GM23248 (cell line): ENCODE measurements at regions not wholly inside any gene's neighbourhood (a gene's known extent, or its start where the extent isn't known, plus 50 kb on each side); places are given as distances from the start of the nearest gene placed in this dataset.

Source experiments
- DNase-seq: peaks from one replicate; pipeline ENCODE4 v3.0.0-alpha.2; 2015
- H2AFZ ChIP-seq: fragments of 200-600 bp; sonication (generic); 2 replicates; pipeline ENCODE4 v1.6.1; 2016; ENCODE audit warnings: antibody characterized with exemption
- H3F3A ChIP-seq: fragments of 200-600 bp; sonication (generic); 2 replicates; pipeline ENCODE4 v1.6.1; 2016; ENCODE audit warnings: mild to moderate bottlenecking, antibody characterized with exemption, mixed run types; ENCODE audit not compliant: insufficient read depth
- H3K27ac ChIP-seq: fragments of 200-600 bp; sonication (generic); 2 replicates; pipeline ENCODE4 v1.5.1; 2016; ENCODE audit warnings: mild to moderate bottlenecking
- H3K27me3 ChIP-seq: fragments of 200-600 bp; sonication (generic); replicated peaks from 2 replicates; pipeline ENCODE4 v1.6.1; 2016; ENCODE audit warnings: mild to moderate bottlenecking; ENCODE audit not compliant: insufficient read depth
- H3K36me3 ChIP-seq: fragments of 200-600 bp; sonication (generic); 2 replicates; pipeline ENCODE4 v1.6.1; 2016; ENCODE audit warnings: low read depth, mild to moderate bottlenecking
- H3K4me1 ChIP-seq: fragments of 200-600 bp; sonication (generic); 2 replicates; pipeline ENCODE4 v1.6.1; 2016; ENCODE audit warnings: mild to moderate bottlenecking; ENCODE audit not compliant: insufficient read depth
- H3K4me2 ChIP-seq: fragments of 200-600 bp; sonication (generic); one replicate; pipeline ENCODE4 v1.6.1; 2016; ENCODE audit warnings: mild to moderate bottlenecking; ENCODE audit not compliant: unreplicated experiment
- H3K4me3 ChIP-seq: fragments of 200-600 bp; sonication (generic); 2 replicates; pipeline ENCODE4 v1.5.1; 2016; ENCODE audit warnings: mild to moderate bottlenecking
- H3K79me2 ChIP-seq: fragments of 200-600 bp; sonication (generic); 2 replicates; pipeline ENCODE4 v1.6.1; 2016; ENCODE audit warnings: mild to moderate bottlenecking; ENCODE audit not compliant: insufficient read depth
- H3K9ac ChIP-seq: fragments of 200-600 bp; sonication (generic); 2 replicates; pipeline ENCODE4 v1.6.1; 2016; ENCODE audit warnings: mild to moderate bottlenecking
- H3K9me2 ChIP-seq: fragments of 200-600 bp; sonication (generic); 2 replicates; pipeline ENCODE4 v1.6.1; 2016; ENCODE audit warnings: mixed run types, mild to moderate bottlenecking, moderate library complexity; ENCODE audit not compliant: insufficient read depth
- H3K9me3 ChIP-seq: fragments of 200-600 bp; sonication (generic); one replicate; pipeline ENCODE4 v1.6.1; 2017; ENCODE audit warnings: low read depth
- H4K20me1 ChIP-seq: fragments of 200-600 bp; sonication (generic); 2 replicates; pipeline ENCODE4 v1.6.0; 2016; ENCODE audit not compliant: insufficient read depth
- EZH2 ChIP-seq: fragments of 200-600 bp; sonication (generic); IDR thresholded peaks from 2 replicates; pipeline ENCODE4 v1.6.1; 2018; ENCODE audit warnings: antibody characterized with exemption, mild to moderate bottlenecking; ENCODE audit not compliant: insufficient read depth, poor library complexity, severe bottlenecking
- EZH2phosphoT487 ChIP-seq: fragments of 200-600 bp; sonication (generic); IDR thresholded peaks from 2 replicates; pipeline ENCODE4 v1.6.1; 2018; ENCODE audit warnings: antibody characterized with exemption, moderate library complexity, mild to moderate bottlenecking, low read depth; ENCODE audit not compliant: insufficient read depth
- WGBS, 2 experiments: methylation state at CpG; one replicate each; pipeline ENCODE4 v1.1.6; 2015 to 2017; ENCODE audit warnings: low lambda C conversion rate in 2 of 2, low coverage in 1 of 2; ENCODE audit errors: missing lambda C conversion rate in 2 of 2; 5-methylcytosine and 5-hydroxymethylcytosine counted together
- in situ Hi-C: fragments of 300-500 bp; cut with MboI; formaldehyde crosslinking; loops from 2 replicates; pipeline ENCODE4 v1.15.0; 2020

GRCh38 chr5:175788155-175788787 is 83.1 kb upstream of the CPLX2 start:
- no peak overlapping the region for H3K27ac ChIP-seq
- H4K20me1 ChIP-seq, result no peaks in the 10 kb centered on the region
- 0 out of 2 replicates have a peak, but pooled peaks cover 2% of the 10 kb centered on the region for H3K27me3 ChIP-seq
- no peaks in the 10 kb centered on the region for H3F3A ChIP-seq
- WGBS, 2 experiments, result 34 to 35% methylated on average over 8 to 9 of the region's 9 CpGs
- no peaks in the 10 kb centered on the region for H3K79me2 ChIP-seq
- no peaks in the 10 kb centered on the region for H3K9me2 ChIP-seq
- H2AFZ ChIP-seq, result no peak overlapping the region
- in situ Hi-C loops, result no loop called here
- no peak overlapping the region for H3K4me3 ChIP-seq
- no peak overlapping the region for H3K9ac ChIP-seq
- no peak overlapping the region for H3K4me2 ChIP-seq
- TF ChIP-seq EZH2phosphoT487 (no peak), EZH2 (no peak)
- H3K4me1 ChIP-seq, result no peaks in the 10 kb centered on the region
- H3K9me3 ChIP-seq, result no peaks in the 10 kb centered on the region
- no peak for DNase-seq
- no peaks in the 10 kb centered on the region for H3K36me3 ChIP-seq

GRCh38 chr5:175789670-175790069 is 81.7 kb upstream of the CPLX2 start:
- Histone ChIP-seq H3K9me2 (no peaks in the 10 kb centered on the region), H3K9ac (no peak overlapping the region), H3K9me3 (no peaks in the 10 kb centered on the region), H3K4me1 (no peaks in the 10 kb centered on the region), H3K27ac (no peak overlapping the region), H3K79me2 (no peaks in the 10 kb centered on the region), H4K20me1 (no peaks in the 10 kb centered on the region), H3F3A (no peaks in the 10 kb centered on the region), H2AFZ (no peak overlapping the region), H3K27me3 (0 out of 2 replicates have a peak, but pooled peaks cover 2% of the 10 kb centered on the region), H3K4me3 (no peak overlapping the region), H3K36me3 (no peaks in the 10 kb centered on the region), H3K4me2 (no peak overlapping the region)
- in situ Hi-C loops, result no loop called here
- no peak for DNase-seq
- TF ChIP-seq EZH2phosphoT487 (no peak), EZH2 (no peak)

- Histone ChIP-seq H2AFZ (no peak overlapping the region), H3K9me2 (no peaks in the 10 kb centered on the region)
Measured at GRCh38 chr5:175790796-175791195, 80.6 kb upstream of the CPLX2 start.

DNA sequence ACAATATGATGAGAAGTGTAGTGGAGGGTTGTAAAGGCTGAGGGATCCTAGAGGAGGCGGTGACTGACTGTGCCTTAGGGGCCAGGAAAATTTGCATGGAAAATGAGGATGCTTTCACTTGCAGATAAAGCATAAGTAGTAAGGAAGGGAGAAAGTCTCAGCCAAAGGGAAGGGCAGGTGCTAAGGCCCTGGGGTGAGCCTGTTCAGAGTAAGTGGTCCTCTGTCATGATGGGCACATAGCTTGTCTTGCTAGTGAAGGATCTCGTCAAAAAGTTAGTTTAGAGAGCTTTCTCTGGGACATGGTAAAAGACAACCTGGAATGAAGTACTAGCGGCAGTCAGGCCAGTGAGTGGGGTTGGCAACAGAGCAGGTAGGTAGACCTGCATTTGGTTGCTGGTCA is 75.4 kb upstream of the CPLX2 start:
- 0 out of 2 replicates have a peak, but pooled peaks cover 12% of the 10 kb centered on the region for H3K27me3 ChIP-seq
- TF ChIP-seq EZH2 (no peak), EZH2phosphoT487 (no peak)
- no peak overlapping the region for H3K27ac ChIP-seq
- H3K4me2 ChIP-seq, result no peak overlapping the region
- H3K36me3 ChIP-seq, result no peaks in the 10 kb centered on the region
- no peaks in the 10 kb centered on the region for H3F3A ChIP-seq
- no peak overlapping the region for H3K9ac ChIP-seq
- no peaks in the 10 kb centered on the region for H3K9me3 ChIP-seq
- H2AFZ ChIP-seq, result no peak overlapping the region
- H3K9me2 ChIP-seq, result no peaks in the 10 kb centered on the region
- no peak overlapping the region for H3K4me3 ChIP-seq
- no peak for DNase-seq
- no peaks in the 10 kb centered on the region for H4K20me1 ChIP-seq
- in situ Hi-C loops, result no loop called here
- 31 to 41% methylated on average over 3 of the region's 3 CpGs for WGBS, 2 experiments
- no peaks in the 10 kb centered on the region for H3K4me1 ChIP-seq
- no peaks in the 10 kb centered on the region for H3K79me2 ChIP-seq

More at GRCh38 chr5:175790796-175791195, 80.6 kb upstream of the CPLX2 start:
- no peak overlapping the region for H3K4me2 ChIP-seq
- H3K9ac ChIP-seq, result no peak overlapping the region
- in situ Hi-C loops, result no loop called here
- no peaks in the 10 kb centered on the region for H3K9me3 ChIP-seq
- H3K4me3 ChIP-seq, result no peak overlapping the region
- no peaks in the 10 kb centered on the region for H3K4me1 ChIP-seq
- H3K27ac ChIP-seq, result no peak overlapping the region
- WGBS, 2 experiments, result 13 to 18% methylated on average over 4 of the region's 4 CpGs
- no peaks in the 10 kb centered on the region for H3K79me2 ChIP-seq
- H4K20me1 ChIP-seq, result no peaks in the 10 kb centered on the region
- DNase-seq, result no peak
- H3K27me3 ChIP-seq, result 0 out of 2 replicates have a peak, but pooled peaks cover 2% of the 10 kb centered on the region
- H3K36me3 ChIP-seq, result no peaks in the 10 kb centered on the region
- no peak for TF ChIP-seq EZH2
- TF ChIP-seq EZH2phosphoT487, result no peak
- no peaks in the 10 kb centered on the region for H3F3A ChIP-seq
